GM23338 (cell line): ENCODE measurements at regions not wholly inside any gene's neighbourhood (a gene's known extent, or its start where the extent isn't known, plus 50 kb on each side); places are given as distances from the start of the nearest gene placed in this dataset.

Source experiments
- ATAC-seq: fragments of 200-7000 bp; cut with Tn5 transposase; 3 replicates; pipeline ENCODE4 v1.9.1; 2020
- DNase-seq: peaks from one replicate; pipeline ENCODE4 v3.0.0-alpha.2; 2015; ENCODE audit warnings: low spot score
- H2AFZ ChIP-seq: fragments of 200-600 bp; sonication (generic); 2 replicates; pipeline ENCODE4 v1.8.0; 2016; ENCODE audit warnings: antibody characterized with exemption, mild to moderate bottlenecking, moderate library complexity
- H3F3A ChIP-seq: fragments of 200-600 bp; sonication (generic); replicated peaks from 2 replicates; pipeline ENCODE4 v1.8.0; 2017; ENCODE audit warnings: antibody characterized with exemption, mixed run types, low read depth
- H3K27ac ChIP-seq: fragments of 200-600 bp; sonication (generic); 2 replicates; pipeline ENCODE4 v1.6.1; 2016; ENCODE audit warnings: low read depth
- H3K27me3 ChIP-seq: fragments of 200-600 bp; sonication (generic); 2 replicates; pipeline ENCODE4 v1.8.0; 2016; ENCODE audit warnings: mild to moderate bottlenecking, mixed run types, moderate library complexity; ENCODE audit not compliant: insufficient read depth
- H3K36me3 ChIP-seq: fragments of 200-600 bp; sonication (generic); 2 replicates; pipeline ENCODE4 v1.8.0; 2016; ENCODE audit warnings: mild to moderate bottlenecking; ENCODE audit not compliant: insufficient read depth
- H3K4me1 ChIP-seq: fragments of 200-600 bp; sonication (generic); 2 replicates; pipeline ENCODE4 v1.8.0; 2016; ENCODE audit warnings: mild to moderate bottlenecking, moderate library complexity; ENCODE audit not compliant: insufficient read depth
- H3K4me2 ChIP-seq: fragments of 200-600 bp; sonication (generic); 2 replicates; pipeline ENCODE4 v1.7.1; 2017; ENCODE audit warnings: mixed run types
- H3K4me3 ChIP-seq: fragments of 200-600 bp; sonication (generic); 2 replicates; pipeline ENCODE4 v1.6.1; 2016; ENCODE audit warnings: mixed run types
- H3K79me2 ChIP-seq: fragments of 200-600 bp; sonication (generic); replicated peaks from 2 replicates; pipeline ENCODE4 v1.8.0; 2017; ENCODE audit warnings: mild to moderate bottlenecking; ENCODE audit not compliant: insufficient read depth
- H3K9me2 ChIP-seq: fragments of 200-600 bp; sonication (generic); 2 replicates; pipeline ENCODE4 v1.8.0; 2017; ENCODE audit not compliant: insufficient read depth
- H4K20me1 ChIP-seq: fragments of 200-600 bp; sonication (generic); replicated peaks from 2 replicates; pipeline ENCODE4 v1.8.0; 2017; ENCODE audit warnings: mild to moderate bottlenecking; ENCODE audit not compliant: insufficient read depth
- H3K27ac Mint-ChIP-seq: 2 replicates; pipeline ENCODE4 v1.8.0; 2020; ENCODE audit warnings: inconsistent platforms, mild to moderate bottlenecking, moderate library complexity, mixed read lengths
- H3K27me3 Mint-ChIP-seq: 3 replicates; pipeline ENCODE4 v1.8.0; 2022; ENCODE audit warnings: low read depth, mild to moderate bottlenecking, moderate library complexity, mixed read lengths, inconsistent platforms; ENCODE audit not compliant: insufficient read depth, poor library complexity
- H3K36me3 Mint-ChIP-seq: 3 replicates; pipeline ENCODE4 v1.8.0; 2021; ENCODE audit warnings: low read depth, mild to moderate bottlenecking, inconsistent platforms, moderate library complexity, mixed read lengths
- H3K4me1 Mint-ChIP-seq: 3 replicates; pipeline ENCODE4 v1.8.0; 2020; ENCODE audit warnings: mild to moderate bottlenecking, inconsistent platforms, mixed read lengths
- H3K4me3 Mint-ChIP-seq: 3 replicates; pipeline ENCODE4 v1.8.0; 2021; ENCODE audit warnings: moderate library complexity, mild to moderate bottlenecking, inconsistent platforms, mixed read lengths
- H3K9me3 Mint-ChIP-seq: 3 replicates; pipeline ENCODE4 v1.8.0; 2020; ENCODE audit warnings: moderate library complexity, mild to moderate bottlenecking, inconsistent platforms, mixed read lengths
- CREB1 ChIP-seq: fragments of 250-450 bp; sonication (Bioruptor Pico); IDR thresholded peaks from 2 replicates; pipeline ENCODE4 v1.5.0; 2020; ENCODE audit warnings: low read depth, mild to moderate bottlenecking, moderate library complexity
- NANOG ChIP-seq: IDR thresholded peaks from 2 replicates; pipeline ENCODE4 v1.6.1; 2016; ENCODE audit warnings: antibody characterized with exemption, borderline replicate concordance
- POLR2AphosphoS5 ChIP-seq: IDR thresholded peaks from 2 replicates; pipeline ENCODE4 v1.6.1; 2016; ENCODE audit warnings: antibody characterized with exemption, low read depth
- STAT1 ChIP-seq: IDR thresholded peaks from one replicate; pipeline ENCODE4 v1.6.1; 2016; ENCODE audit warnings: antibody characterized with exemption; ENCODE audit not compliant: unreplicated experiment
- ZNF331 ChIP-seq: fragments of 250-450 bp; sonication (Bioruptor Pico); IDR thresholded peaks from 2 replicates; pipeline ENCODE4 v1.5.0; 2020; ENCODE audit warnings: low read depth, mild to moderate bottlenecking, moderate library complexity
- TF ChIP-seq, protein P1 (sequence below): fragments of 250-450 bp; sonication (Bioruptor Pico); IDR thresholded peaks from 2 replicates; pipeline ENCODE4 v1.5.0; 2020; ENCODE audit warnings: mild to moderate bottlenecking, moderate library complexity
- TF ChIP-seq, protein P2 (sequence below): IDR thresholded peaks from 2 replicates; pipeline ENCODE4 v1.6.1; 2016; ENCODE audit warnings: antibody characterized with exemption

DNA sequence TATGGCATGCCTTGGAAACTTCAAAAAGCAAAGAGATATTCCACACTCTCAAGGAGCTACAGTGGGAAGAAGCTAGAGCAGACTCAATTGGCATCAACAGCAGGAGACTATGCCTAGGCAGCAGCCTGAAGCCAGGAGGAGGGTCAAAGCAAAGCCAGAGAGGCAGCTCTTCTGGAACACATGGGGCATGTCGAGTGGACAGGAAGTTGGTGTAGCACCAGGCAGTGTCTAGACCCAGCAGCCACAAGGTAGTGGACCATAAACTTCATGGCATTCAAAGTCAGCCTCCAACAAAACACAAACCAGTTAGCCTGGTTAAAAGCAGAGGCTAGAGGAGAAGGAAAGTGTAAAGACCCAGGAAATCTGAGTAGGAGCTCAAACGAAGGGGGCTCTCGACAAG, 311.2 kb upstream of the PKDCC start (continued):
- TF ChIP-seq, protein P1, sequence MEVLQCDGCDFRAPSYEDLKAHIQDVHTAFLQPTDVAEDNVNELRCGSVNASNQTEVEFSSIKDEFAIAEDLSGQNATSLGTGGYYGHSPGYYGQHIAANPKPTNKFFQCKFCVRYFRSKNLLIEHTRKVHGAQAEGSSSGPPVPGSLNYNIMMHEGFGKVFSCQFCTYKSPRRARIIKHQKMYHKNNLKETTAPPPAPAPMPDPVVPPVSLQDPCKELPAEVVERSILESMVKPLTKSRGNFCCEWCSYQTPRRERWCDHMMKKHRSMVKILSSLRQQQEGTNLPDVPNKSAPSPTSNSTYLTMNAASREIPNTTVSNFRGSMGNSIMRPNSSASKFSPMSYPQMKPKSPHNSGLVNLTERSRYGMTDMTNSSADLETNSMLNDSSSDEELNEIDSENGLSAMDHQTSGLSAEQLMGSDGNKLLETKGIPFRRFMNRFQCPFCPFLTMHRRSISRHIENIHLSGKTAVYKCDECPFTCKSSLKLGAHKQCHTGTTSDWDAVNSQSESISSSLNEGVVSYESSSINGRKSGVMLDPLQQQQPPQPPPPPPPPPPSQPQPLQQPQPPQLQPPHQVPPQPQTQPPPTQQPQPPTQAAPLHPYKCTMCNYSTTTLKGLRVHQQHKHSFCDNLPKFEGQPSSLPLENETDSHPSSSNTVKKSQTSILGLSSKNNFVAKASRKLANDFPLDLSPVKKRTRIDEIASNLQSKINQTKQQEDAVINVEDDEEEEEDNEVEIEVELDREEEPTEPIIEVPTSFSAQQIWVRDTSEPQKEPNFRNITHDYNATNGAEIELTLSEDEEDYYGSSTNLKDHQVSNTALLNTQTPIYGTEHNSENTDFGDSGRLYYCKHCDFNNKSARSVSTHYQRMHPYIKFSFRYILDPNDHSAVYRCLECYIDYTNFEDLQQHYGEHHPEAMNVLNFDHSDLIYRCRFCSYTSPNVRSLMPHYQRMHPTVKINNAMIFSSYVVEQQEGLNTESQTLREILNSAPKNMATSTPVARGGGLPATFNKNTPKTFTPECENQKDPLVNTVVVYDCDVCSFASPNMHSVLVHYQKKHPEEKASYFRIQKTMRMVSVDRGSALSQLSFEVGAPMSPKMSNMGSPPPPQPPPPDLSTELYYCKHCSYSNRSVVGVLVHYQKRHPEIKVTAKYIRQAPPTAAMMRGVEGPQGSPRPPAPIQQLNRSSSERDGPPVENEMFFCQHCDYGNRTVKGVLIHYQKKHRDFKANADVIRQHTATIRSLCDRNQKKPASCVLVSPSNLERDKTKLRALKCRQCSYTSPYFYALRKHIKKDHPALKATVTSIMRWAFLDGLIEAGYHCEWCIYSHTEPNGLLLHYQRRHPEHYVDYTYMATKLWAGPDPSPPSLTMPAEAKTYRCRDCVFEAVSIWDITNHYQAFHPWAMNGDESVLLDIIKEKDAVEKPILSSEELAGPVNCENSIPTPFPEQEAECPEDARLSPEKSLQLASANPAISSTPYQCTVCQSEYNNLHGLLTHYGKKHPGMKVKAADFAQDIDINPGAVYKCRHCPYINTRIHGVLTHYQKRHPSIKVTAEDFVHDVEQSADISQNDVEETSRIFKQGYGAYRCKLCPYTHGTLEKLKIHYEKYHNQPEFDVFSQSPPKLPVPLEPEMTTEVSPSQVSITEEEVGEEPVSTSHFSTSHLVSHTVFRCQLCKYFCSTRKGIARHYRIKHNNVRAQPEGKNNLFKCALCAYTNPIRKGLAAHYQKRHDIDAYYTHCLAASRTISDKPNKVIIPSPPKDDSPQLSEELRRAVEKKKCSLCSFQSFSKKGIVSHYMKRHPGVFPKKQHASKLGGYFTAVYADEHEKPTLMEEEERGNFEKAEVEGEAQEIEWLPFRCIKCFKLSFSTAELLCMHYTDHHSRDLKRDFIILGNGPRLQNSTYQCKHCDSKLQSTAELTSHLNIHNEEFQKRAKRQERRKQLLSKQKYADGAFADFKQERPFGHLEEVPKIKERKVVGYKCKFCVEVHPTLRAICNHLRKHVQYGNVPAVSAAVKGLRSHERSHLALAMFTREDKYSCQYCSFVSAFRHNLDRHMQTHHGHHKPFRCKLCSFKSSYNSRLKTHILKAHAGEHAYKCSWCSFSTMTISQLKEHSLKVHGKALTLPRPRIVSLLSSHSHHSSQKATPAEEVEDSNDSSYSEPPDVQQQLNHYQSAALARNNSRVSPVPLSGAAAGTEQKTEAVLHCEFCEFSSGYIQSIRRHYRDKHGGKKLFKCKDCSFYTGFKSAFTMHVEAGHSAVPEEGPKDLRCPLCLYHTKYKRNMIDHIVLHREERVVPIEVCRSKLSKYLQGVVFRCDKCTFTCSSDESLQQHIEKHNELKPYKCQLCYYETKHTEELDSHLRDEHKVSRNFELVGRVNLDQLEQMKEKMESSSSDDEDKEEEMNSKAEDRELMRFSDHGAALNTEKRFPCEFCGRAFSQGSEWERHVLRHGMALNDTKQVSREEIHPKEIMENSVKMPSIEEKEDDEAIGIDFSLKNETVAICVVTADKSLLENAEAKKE (CRISPR knock-in tag), result no peak
- no peak for TF ChIP-seq ZNF331 (CRISPR knock-in tag)
- no peak for TF ChIP-seq STAT1
- TF ChIP-seq NANOG, result no peak
- TF ChIP-seq, protein P2, sequence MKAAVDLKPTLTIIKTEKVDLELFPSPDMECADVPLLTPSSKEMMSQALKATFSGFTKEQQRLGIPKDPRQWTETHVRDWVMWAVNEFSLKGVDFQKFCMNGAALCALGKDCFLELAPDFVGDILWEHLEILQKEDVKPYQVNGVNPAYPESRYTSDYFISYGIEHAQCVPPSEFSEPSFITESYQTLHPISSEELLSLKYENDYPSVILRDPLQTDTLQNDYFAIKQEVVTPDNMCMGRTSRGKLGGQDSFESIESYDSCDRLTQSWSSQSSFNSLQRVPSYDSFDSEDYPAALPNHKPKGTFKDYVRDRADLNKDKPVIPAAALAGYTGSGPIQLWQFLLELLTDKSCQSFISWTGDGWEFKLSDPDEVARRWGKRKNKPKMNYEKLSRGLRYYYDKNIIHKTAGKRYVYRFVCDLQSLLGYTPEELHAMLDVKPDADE, result no peak
- no peak for TF ChIP-seq POLR2AphosphoS5
- no peak for TF ChIP-seq CREB1 (CRISPR knock-in tag)

DNA sequence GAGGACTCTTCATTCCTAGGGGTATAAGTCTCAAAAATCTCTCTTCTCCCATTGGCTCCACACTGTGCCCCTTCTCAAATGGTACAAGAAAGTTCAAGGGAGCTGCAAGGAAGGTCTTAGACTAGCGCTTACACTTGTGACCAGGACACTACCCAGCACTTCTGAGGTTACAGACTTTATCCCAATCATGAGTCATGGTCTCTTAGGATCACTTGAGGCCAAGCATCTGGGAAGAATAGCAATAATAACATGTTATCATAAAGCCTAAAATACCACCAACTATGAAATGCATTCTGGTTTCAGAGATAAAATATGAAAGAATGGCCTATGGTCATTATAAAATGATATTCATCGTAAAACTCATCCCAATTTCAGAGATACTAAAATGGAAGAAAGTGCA, 309.9 kb upstream of the PKDCC start:
- Mint-ChIP-seq H3K4me1 (peaks cover 15% of the 10 kb centered on the region), H3K4me3 (no peak overlapping the region), H3K27ac (no peak overlapping the region), H3K27me3 (peaks cover 2% of the 10 kb centered on the region), H3K36me3 (peaks cover 5% of the 10 kb centered on the region; the same call in 2 of the 3 replicates), H3K9me3 (peaks cover 8% of the 10 kb centered on the region; the same call in 2 of the 3 replicates)
- TF ChIP-seq STAT1 (no peak), POLR2AphosphoS5 (no peak)
- TF ChIP-seq, protein P1 (CRISPR knock-in tag), result no peak
- no peak overlapping the region for H3K4me3 ChIP-seq
- no peak for DNase-seq
- no peak overlapping the region for H3K4me2 ChIP-seq
- H4K20me1 ChIP-seq, result no peaks in the 10 kb centered on the region
- peaks cover 5% of the 10 kb centered on the region; the same call in 1 of the 2 replicates for H3K4me1 ChIP-seq
- no peaks in the 10 kb centered on the region for H3K79me2 ChIP-seq
- 0 out of 2 replicates have a peak, but pooled peaks cover 6% of the 10 kb centered on the region for H3K36me3 ChIP-seq
- H3K9me2 ChIP-seq, result peaks cover 6% of the 10 kb centered on the region; the same call in 1 of the 2 replicates
- ATAC-seq, result no peak
- H3K27me3 ChIP-seq, result no peaks in the 10 kb centered on the region
- no peak overlapping the region for H3K27ac ChIP-seq
- H2AFZ ChIP-seq, result no peak overlapping the region
- H3F3A ChIP-seq, result no peaks in the 10 kb centered on the region
